B cell (primary cell): ENCODE measurements at regions not wholly inside any gene's neighbourhood (a gene's known extent, or its start where the extent isn't known, plus 50 kb on each side); places are given as distances from the start of the nearest gene placed in this dataset.

ENCODE experiments used
- ATAC-seq: fragments of 200-7000 bp; cut with Tn5 transposase; one replicate; pipeline ENCODE4 v1.10.0; 2021; ENCODE audit warnings: low read depth, mild to moderate bottlenecking, moderate number of reproducible peaks, moderate library complexity
- CTCF ChIA-PET: fragments of 350-600 bp; sonication (Branson Sonifier 250); formaldehyde crosslinking; loops from one replicate; lab custom pipeline; 2021; ENCODE audit warnings: antibody characterized with exemption, inconsistent platforms; lab: Charles Lee
- POLR2A ChIA-PET: fragments of 350-600 bp; sonication (Branson Sonifier 250); formaldehyde crosslinking; loops from one replicate; lab custom pipeline; 2021; ENCODE audit warnings: antibody characterized with exemption; lab: Charles Lee
- DNase-seq: peaks from one replicate; pipeline ENCODE4 v3.0.0; 2013
- H2AFZ ChIP-seq: 2 replicates; pipeline ENCODE4 v1.6.1; 2012; ENCODE audit warnings: mild to moderate bottlenecking, low read depth, low read length; ENCODE audit not compliant: insufficient read depth, poor library complexity, severe bottlenecking
- H3K27ac ChIP-seq, 2 donors: 1 replicate in 1 of 2; 2 replicates in 1 of 2; pipeline ENCODE4 v1.5.1; 2012 to 2013; ENCODE audit warnings: low read length in 2 of 2, mild to moderate bottlenecking in 2 of 2, moderate library complexity in 1 of 2
- H3K27me3 ChIP-seq, 4 experiments: fragments of 200-600 bp in 1 of 4; sonication (generic) in 1 of 4; replicated peaks in 1 of 4; 1 replicate in 2 of 4; 2 replicates in 2 of 4; pipeline versions ENCODE4 v1.6.1 to v1.7.0; 2013 to 2016; ENCODE audit warnings: low read length in 3 of 4, mild to moderate bottlenecking in 2 of 4, mixed read lengths in 1 of 4, moderate library complexity in 1 of 4; ENCODE audit not compliant: insufficient read depth in 4 of 4, control insufficient read depth in 3 of 4; ENCODE audit errors: control extremely low read depth in 1 of 4
- H3K36me3 ChIP-seq, 2 experiments: replicated peaks in 1 of 2; 1 replicate in 1 of 2; 2 replicates in 1 of 2; pipeline versions ENCODE4 v1.6.1 to v1.7.1; 2013; ENCODE audit warnings: low read length in 1 of 2; ENCODE audit not compliant: insufficient read depth in 2 of 2, control insufficient read depth in 1 of 2; ENCODE audit errors: control extremely low read depth in 1 of 2, extremely low read depth in 1 of 2
- H3K4me1 ChIP-seq, 2 donors: fragments of 200-600 bp in 1 of 2; sonication (generic) in 1 of 2; 1 replicate in 1 of 2; 2 replicates in 1 of 2; pipeline versions ENCODE4 v1.5.1 to v1.6.1; 2013 to 2017; ENCODE audit warnings: low read length in 2 of 2; ENCODE audit not compliant: control insufficient read depth in 2 of 2, insufficient read depth in 2 of 2
- H3K4me2 ChIP-seq: replicated peaks from 2 replicates; pipeline ENCODE3; 2012; ENCODE audit warnings: mild to moderate bottlenecking, low read depth, low read length; ENCODE audit not compliant: poor library complexity, severe bottlenecking
- H3K4me3 ChIP-seq, 5 experiments: fragments of 200-600 bp in 1 of 5; sonication (generic) in 1 of 5; 1 replicate in 3 of 5; 2 replicates in 2 of 5; pipeline versions ENCODE4 v1.5.1 to v1.7.0; 2011 to 2016; ENCODE audit warnings: low read length in 4 of 5, mild to moderate bottlenecking in 4 of 5, low read depth in 2 of 5, control low read depth in 1 of 5, moderate library complexity in 1 of 5; ENCODE audit not compliant: insufficient read depth in 1 of 5; ENCODE audit errors: control extremely low read depth in 1 of 5, extremely low read depth in 1 of 5
- H3K79me2 ChIP-seq: fragments of 200-600 bp; sonication (generic); one replicate; pipeline ENCODE4 v1.6.0; 2016; ENCODE audit warnings: low read length; ENCODE audit not compliant: control insufficient read depth, insufficient read depth
- H3K9ac ChIP-seq: fragments of 200-600 bp; sonication (generic); 2 replicates; pipeline ENCODE4 v1.6.1; 2017; ENCODE audit warnings: mild to moderate bottlenecking, low read length, moderate library complexity
- H3K9me3 ChIP-seq, 3 donors: one replicate each; pipeline versions ENCODE4 v1.6.1 to v1.7.1; 2013; ENCODE audit warnings: low read length in 2 of 3; ENCODE audit not compliant: control insufficient read depth in 2 of 3, insufficient read depth in 1 of 3; ENCODE audit errors: control extremely low read depth in 1 of 3
- H4K20me1 ChIP-seq: 2 replicates; pipeline ENCODE4 v1.6.0; 2012; ENCODE audit warnings: mild to moderate bottlenecking, low read length; ENCODE audit not compliant: insufficient read depth, control insufficient read depth, poor library complexity, severe bottlenecking
- H3K27ac Mint-ChIP-seq: one replicate; pipeline ENCODE4 v1.8.0; 2021; ENCODE audit warnings: mixed read lengths
- H3K27me3 Mint-ChIP-seq: one replicate; pipeline ENCODE4 v1.8.0; 2021; ENCODE audit warnings: mixed read lengths
- H3K4me1 Mint-ChIP-seq: one replicate; pipeline ENCODE4 v1.8.0; 2021; ENCODE audit warnings: mixed read lengths
- H3K4me3 Mint-ChIP-seq: one replicate; pipeline ENCODE4 v1.8.0; 2021; ENCODE audit warnings: mixed read lengths
- H3K9me3 Mint-ChIP-seq: one replicate; pipeline ENCODE4 v1.8.0; 2022; ENCODE audit warnings: mixed read lengths; ENCODE audit not compliant: insufficient read depth
- CTCF ChIP-seq: fragments of 200-600 bp; IDR thresholded peaks from one replicate; pipeline ENCODE4 v1.8.0; 2022; ENCODE audit warnings: antibody characterized with exemption, mild to moderate bottlenecking
- EZH2 ChIP-seq: IDR thresholded peaks from 2 replicates; pipeline ENCODE4 v1.6.1; 2012; ENCODE audit warnings: borderline replicate concordance, low read depth, mild to moderate bottlenecking, moderate library complexity, low read length; ENCODE audit not compliant: insufficient read depth, poor library complexity, severe bottlenecking
- WGBS: methylation state at CpG from one replicate; pipeline ENCODE4 v1.1.5; 2013; ENCODE audit warnings: missing lambda C conversion rate; ENCODE audit not compliant: insufficient coverage; 5-methylcytosine and 5-hydroxymethylcytosine counted together
- intact Hi-C: fragments of 100-400 bp; cut with micrococcal nuclease; formaldehyde crosslinking; loops from one replicate; pipeline ENCODE4 v1.10.0; 2022

DNA sequence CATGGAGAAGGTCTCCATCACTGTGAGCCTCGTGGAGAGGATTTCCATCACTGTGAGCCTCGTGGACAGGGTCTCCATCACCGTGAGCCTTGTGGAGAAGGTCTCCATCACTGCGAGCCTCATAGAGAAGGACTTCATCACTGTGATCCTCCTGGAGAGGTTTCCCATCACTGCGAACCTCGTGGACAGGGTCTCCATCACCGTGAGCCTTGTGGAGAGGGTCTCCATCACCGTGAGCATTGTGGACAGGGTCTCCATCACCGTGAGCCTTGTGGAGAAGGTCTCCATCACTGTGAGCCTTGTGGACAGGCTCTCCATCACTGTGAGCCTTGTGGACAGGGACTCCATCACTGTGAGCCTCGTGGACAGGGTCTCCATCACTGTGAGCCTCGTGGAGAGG, 140.4 kb downstream of the ERMARD start:
- H3K27me3 Mint-ChIP-seq = peaks cover 2% of the 10 kb centered on the region
- H3K4me3 Mint-ChIP-seq = no peak overlapping the region
- H4K20me1 ChIP-seq = no peaks in the 10 kb centered on the region
- no peak overlapping the region for H3K27ac Mint-ChIP-seq
- no peak overlapping the region for H3K4me3 ChIP-seq
- no peaks in the 10 kb centered on the region for H3K27me3 ChIP-seq
- no peak overlapping the region for H3K9ac ChIP-seq
- H3K9me3 Mint-ChIP-seq = peaks cover 4% of the 10 kb centered on the region
- H2AFZ ChIP-seq = no peak overlapping the region
- H3K4me1 Mint-ChIP-seq = no peaks in the 10 kb centered on the region
- ChIA-PET CTCF (no interaction called here), POLR2A (no interaction called here)
- TF ChIP-seq CTCF (no peak), EZH2 (no peak)
- no peaks in the 10 kb centered on the region for H3K36me3 ChIP-seq
- peaks cover 0 to 38% (median 12%) of the 10 kb centered on the region in 3 donors for H3K9me3 ChIP-seq
- ATAC-seq (no peak), DNase-seq (no peak)
- intact Hi-C loops = no loop called here
- H3K4me2 ChIP-seq = no peak overlapping the region
- H3K4me1 ChIP-seq = no peaks in the 10 kb centered on the region
- H3K79me2 ChIP-seq = no peaks in the 10 kb centered on the region
- 72% methylated on average over 11 of the region's 11 CpGs for whole genome bisulfite sequencing
- H3K27ac ChIP-seq = no peak overlapping the region

- CTCF ChIA-PET = no interaction called here
- Histone ChIP-seq H3K79me2 (no peaks in the 10 kb centered on the region), H3K27me3 (no peaks in the 10 kb centered on the region), H3K4me1 (no peaks in the 10 kb centered on the region), H3K36me3 (no peaks in the 10 kb centered on the region), H4K20me1 (no peaks in the 10 kb centered on the region), H3K9me3 (peaks cover 0 to 38% (median 12%) of the 10 kb centered on the region in 3 donors), H3K27ac (no peak overlapping the region), H3K4me3 (no peak overlapping the region), H3K4me2 (no peak overlapping the region), H2AFZ (no peak overlapping the region), H3K9ac (no peak overlapping the region)
- no peak overlapping the region for H3K27ac Mint-ChIP-seq
- 78% methylated on average over 8 of the region's 8 CpGs for WGBS
- H3K27me3 Mint-ChIP-seq = peaks cover 2% of the 10 kb centered on the region
- peaks cover 4% of the 10 kb centered on the region for H3K9me3 Mint-ChIP-seq
- H3K4me3 Mint-ChIP-seq = no peak overlapping the region
- ATAC-seq = no peak
- no peak for TF ChIP-seq EZH2
- no peak for DNase-seq
- intact Hi-C loops = no loop called here
- no peaks in the 10 kb centered on the region for H3K4me1 Mint-ChIP-seq
- POLR2A ChIA-PET = no interaction called here
Measured at GRCh38 chr6:169891421-169891820, 140.0 kb downstream of the ERMARD start.
